Inferior parietal cortex (tissue), 1 donor: ENCODE measurements at regions not wholly inside any gene's neighbourhood (a gene's known extent, or its start where the extent isn't known, plus 50 kb on each side); places are given as distances from the start of the nearest gene placed in this dataset.

ENCODE experiments used
- DNase-seq: peaks from one replicate; pipeline ENCODE4 v3.0.0-alpha.2; 2016; ENCODE audit errors: extremely low spot score

DNA sequence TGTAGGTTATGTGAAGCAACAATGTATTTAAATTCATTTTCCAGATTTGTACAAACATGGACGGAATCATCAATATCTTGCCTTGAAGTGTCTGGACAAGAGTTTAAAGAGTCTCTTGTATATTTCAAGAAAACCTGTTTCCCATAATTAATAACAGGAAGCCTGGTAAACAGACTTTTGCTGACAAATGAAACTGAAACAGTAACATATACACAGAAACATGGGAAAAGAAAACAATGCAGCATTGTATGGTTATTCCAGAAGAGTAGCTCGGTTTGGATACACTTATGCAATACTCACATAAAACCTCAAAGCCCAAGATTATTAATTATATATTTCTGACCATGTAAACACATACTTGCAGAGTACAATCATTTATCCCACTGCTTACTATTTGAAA, 265.5 kb downstream of the PTPRC start:
- DNase-seq = no peak

DNA sequence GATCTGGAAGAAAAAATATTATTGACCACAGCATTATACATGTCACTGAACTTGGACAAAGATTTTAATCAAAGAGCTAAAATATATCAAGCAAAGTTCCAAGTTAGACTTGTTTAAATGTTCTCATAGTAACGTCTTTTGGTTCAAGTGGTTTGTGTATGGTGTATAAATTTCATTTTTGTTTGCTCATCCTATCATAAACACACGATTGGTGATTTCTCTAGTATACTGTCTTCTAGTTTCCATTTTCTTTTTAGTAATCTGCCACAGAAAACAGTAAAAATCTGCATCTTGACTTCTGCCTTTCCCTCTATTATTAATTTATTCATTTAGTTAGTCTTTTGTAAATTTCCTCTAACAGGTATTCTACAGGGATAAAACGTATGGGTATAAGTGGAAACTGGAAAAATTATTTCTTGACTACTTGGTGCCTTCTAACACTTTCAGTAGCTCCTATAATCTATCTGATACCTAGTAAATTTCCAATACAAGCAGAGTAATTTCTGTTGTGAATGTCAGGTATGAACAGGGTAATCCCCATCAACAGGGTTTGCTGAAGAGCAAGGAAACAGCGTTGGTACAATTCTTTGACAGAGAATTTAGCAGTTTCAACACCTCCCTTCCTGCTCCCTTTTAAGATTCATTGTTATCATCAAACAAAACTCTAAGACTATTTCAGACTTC, 268.0 kb downstream of the PTPRC start:
- no peak for DNase-seq

- no peak for DNase-seq
Observed at GRCh38 chr1:198907423-198907746, 268.5 kb downstream of the PTPRC start.

GRCh38 chr1:198908995-198909394, 270.2 kb downstream of the PTPRC start:
- DNase-seq = no peak

GRCh38 chr1:198909973-198910372, 271.1 kb downstream of the PTPRC start:
- DNase-seq = no peak

DNA sequence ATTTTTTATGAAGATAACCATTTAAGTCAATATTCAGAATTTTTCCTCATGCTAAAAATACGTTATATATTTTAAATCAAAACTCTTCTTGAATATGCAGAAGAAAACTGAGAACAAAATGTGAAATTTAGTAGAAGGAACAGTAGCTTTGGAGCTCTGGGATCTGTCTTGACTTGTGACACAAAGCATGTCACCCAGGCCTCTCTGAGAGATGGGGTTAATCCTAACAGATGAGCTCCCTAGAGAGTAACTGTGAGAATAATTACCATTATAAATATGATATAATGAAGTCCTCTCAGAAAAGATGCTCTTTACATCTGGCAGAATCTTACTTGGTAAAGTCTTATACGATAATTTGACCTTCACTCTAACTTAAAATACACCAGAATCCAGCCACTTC, 272.0 kb downstream of the PTPRC start:
- no peak for DNase-seq

- DNase-seq = no peak
Observed at GRCh38 chr1:198912046-198912445, 273.2 kb downstream of the PTPRC start.

- no peak for DNase-seq
Observed at GRCh38 chr1:198913667-198914066, 274.8 kb downstream of the PTPRC start.

- no peak for DNase-seq
Observed at GRCh38 chr1:198915327-198916231, 276.7 kb downstream of the PTPRC start.

- no peak for DNase-seq
Observed at GRCh38 chr1:198917226-198917625, 278.4 kb downstream of the PTPRC start.

- no peak for DNase-seq
Observed at GRCh38 chr1:198918920-198919319, 280.1 kb downstream of the PTPRC start.

DNA sequence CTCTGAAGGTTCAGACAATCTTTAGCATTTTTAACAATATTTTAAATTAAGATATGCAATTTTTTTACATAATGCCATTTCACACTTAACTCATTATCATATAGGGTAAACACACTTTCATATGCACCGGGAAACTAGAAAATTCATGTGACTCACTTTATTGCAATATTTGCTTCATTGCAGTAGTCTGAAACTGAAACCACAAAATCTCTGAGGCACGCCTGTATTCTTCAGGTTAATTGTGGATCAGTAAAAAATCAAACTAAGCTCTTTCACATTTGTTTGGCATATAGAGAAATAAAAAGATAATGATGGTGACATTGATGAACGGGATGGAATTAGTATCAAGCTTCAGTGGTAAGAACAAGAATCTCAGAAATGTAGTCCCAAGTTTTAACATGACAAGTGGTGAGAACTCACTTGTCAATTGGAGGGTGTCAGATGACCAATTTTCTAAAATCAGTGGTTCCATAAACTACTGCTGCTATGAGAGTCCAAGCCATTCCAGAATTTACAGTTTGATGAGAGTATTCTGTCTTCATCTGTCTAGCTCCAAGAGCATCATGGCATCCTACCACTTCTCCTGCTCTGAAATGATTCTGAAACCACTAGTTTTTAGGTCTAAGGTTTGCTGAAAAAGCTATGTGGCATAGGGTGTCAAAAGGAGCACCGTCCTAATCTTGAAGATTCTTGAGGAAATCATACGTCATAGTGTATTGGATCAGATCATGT, 281.0 kb downstream of the PTPRC start:
- DNase-seq = no peak

- DNase-seq = no peak
Observed at GRCh38 chr1:198922638-198923430, 284.0 kb downstream of the PTPRC start.

GRCh38 chr1:198923993-198924392, 285.2 kb downstream of the PTPRC start:
- no peak for DNase-seq

DNA sequence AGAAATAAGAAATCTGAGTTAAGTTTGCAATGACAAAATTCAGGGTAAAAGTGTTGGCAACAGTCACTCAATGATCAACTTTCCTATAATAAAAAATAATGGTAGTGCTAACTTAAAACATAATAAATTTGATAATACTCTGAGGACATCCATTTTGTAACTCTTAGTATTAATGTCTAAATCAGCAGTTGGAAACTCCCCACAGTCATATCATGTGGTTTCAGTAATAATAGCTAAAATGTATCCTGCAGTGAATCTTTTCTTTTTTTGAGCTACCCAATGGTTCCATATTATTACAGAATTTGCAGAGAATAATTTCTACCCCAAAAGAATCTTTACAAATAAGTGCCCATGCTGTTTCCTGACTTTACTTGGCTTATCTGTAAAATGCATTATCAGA, 286.7 kb downstream of the PTPRC start:
- DNase-seq = no peak

GRCh38 chr1:198927129-198927528, 288.3 kb downstream of the PTPRC start:
- DNase-seq = no peak

- DNase-seq = no peak
Observed at GRCh38 chr1:198929111-198929604, 290.3 kb downstream of the PTPRC start.

DNA sequence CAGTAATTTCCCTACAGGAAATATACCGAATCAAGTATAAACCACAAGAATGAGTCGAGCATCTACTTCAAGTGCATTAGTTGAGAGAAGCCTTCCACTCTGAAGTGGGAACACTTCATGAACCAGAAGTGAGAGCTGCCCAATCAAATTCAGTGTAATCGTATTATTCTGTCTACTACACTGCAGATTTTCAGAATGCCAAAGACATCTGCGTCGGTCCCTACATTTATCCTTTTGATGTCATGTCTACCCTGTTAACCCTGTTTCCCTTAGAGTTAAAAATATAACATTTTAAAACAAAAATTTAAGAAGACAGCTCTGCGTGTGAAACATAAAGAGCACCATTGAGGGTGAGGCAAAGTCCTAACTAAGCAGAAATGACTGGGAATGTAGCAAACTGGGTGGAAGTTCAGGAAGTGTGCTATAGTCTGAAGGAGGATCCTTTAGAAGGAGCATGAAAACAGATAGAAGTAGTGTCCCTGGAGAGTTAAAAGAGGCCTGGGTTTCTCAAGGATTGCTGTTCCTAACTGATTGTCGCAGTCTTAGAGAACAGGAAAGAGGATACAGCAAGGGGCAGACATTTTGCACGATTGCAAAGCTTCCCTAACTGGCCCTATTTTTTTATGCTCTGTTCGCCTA, 291.2 kb downstream of the PTPRC start:
- DNase-seq = peak; percentile 70

DNA sequence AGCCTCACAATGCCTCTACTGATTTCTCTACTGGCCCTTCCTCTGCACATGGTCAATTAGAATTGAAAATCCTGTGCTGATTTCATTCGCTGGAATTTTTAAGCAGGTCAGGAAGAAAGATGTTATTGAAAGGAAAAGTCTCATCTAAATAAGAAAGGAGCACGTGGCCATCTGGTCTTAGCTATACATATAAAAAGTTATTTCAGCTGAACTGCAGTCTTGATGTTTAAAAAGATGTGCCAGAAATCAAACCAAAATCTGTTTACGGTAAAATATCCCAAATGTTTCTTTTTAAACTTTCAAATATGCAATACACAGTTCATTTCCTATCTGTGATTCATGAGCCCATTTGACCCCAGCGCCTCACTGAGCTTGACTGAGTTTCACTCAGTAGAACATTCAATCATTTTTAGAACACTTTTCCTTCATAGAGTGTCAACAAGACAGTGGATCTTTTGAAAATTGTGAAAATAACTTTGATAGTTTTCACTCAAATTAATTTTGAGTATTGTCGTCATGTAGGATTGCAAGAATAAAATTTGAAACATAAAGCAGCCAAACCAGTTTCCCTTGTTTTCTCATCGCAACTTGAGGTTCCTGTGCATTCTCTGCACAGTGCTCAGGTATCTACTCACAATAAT, 293.6 kb downstream of the PTPRC start:
- peak; percentile 72 for DNase-seq

DNA sequence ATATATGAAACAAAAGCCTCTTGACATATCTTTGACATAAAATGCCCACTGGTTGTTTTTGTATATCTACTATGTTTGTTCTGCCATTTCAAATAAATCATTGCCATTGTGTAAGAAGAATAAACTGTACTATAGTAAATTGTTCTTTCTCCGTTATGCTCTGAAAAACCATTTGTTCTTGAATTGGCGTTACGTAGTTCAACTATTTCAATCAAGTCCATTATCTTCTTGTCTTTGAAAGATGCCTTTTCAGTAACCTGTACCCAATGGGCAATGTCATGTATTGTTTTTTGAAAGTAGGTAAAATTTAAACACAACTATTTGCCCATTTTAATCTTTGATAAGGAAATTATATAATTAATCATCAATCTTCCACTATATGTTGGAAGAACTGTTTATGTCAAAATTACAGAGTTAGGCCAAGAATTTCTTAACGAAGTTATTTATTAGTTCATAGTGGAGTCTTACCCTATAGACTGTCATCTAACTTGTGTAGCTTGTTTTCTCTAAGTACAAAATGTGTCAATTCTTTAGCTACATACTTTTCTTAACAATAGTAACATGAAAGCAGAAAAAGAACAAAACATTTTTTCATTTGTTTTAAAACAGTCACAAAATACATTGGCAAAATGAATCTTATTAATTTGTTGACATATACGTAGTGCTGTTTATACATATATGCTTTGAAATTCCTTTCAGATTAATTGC, 294.8 kb downstream of the PTPRC start:
- peak; percentile 75 for DNase-seq
